K562 (cell line): ENCODE measurements at regions not wholly inside any gene's neighbourhood (a gene's known extent, or its start where the extent isn't known, plus 50 kb on each side); places are given as distances from the start of the nearest gene placed in this dataset.
"Not testable (repeated sequence)": the region's sequence is repeated elsewhere in the genome, so short reads cannot be mapped to it uniquely, and the experiment has no call there.

Experiments
- ATAC-seq: fragments of 200-7000 bp; cut with Tn5 transposase; 3 replicates; pipeline ENCODE4 v1.9.1; 2020; ENCODE audit warnings: moderate library complexity
- BruUV-seq: library from RNA; stranded (reverse); fragments of 400-500 nt; replicated peaks from 2 replicates; lab custom pipeline; 2021; lab: Mats Ljungman, UMichigan
- CTCF ChIA-PET: fragments of 300-600 bp; formaldehyde crosslinking; extraction: SDS; loops from one replicate; lab custom pipeline; 2021; ENCODE audit warnings: low intra/inter-chr PET ratio; lab: Yijun Ruan, JAX
- POLR2A ChIA-PET: fragments of 300-600, 350-650 bp; sonication (Branson Sonifier 250); formaldehyde crosslinking; extraction: SDS; loops from one replicate; lab custom pipeline; 2021; ENCODE audit warnings: antibody characterized with exemption, inconsistent platforms; lab: Yijun Ruan, JAX
- DNase-seq, 4 experiments: peaks; one replicate each; pipeline versions ENCODE4 v3.0.0 to v3.0.0-alpha.2; 2011 to 2018; ENCODE audit warnings: low spot score in 3 of 4, mixed read lengths in 3 of 4; ENCODE audit errors: extremely low read depth in 1 of 4
- FAIRE-seq: peaks from 2 replicates; lab custom pipeline; 2011; peaks lifted over from hg19 to GRCh38; lab: Jason Lieb, UNC
- H2AFZ ChIP-seq: 2 replicates; pipeline ENCODE4 v1.6.0; 2011; ENCODE audit warnings: low read depth, low read length, control low read depth, inconsistent platforms
- H3K27ac ChIP-seq: fragments of 200-600 bp; 3 replicates; pipeline ENCODE4 v1.8.0; 2011; ENCODE audit warnings: low read depth, mild to moderate bottlenecking, control low read depth, inconsistent platforms, low read length, moderate library complexity, mixed read lengths; ENCODE audit errors: extremely low read depth
- H3K27me3 ChIP-seq, 2 experiments: fragments of 300-600 bp in 1 of 2; 2 replicates in 1 of 2; 3 replicates in 1 of 2; pipeline versions ENCODE4 v1.6.0 to v1.8.0; 2011; ENCODE audit warnings: inconsistent platforms in 2 of 2, low read length in 2 of 2, mild to moderate bottlenecking in 1 of 2, mixed read lengths in 1 of 2, moderate library complexity in 1 of 2; ENCODE audit not compliant: control insufficient read depth in 2 of 2, insufficient read depth in 2 of 2
- H3K36me3 ChIP-seq: fragments of 300-600 bp; 3 replicates; pipeline ENCODE4 v1.8.0; 2011; ENCODE audit warnings: mild to moderate bottlenecking, low read length, inconsistent platforms; ENCODE audit not compliant: control insufficient read depth, insufficient read depth
- H3K4me1 ChIP-seq, 2 experiments: fragments of 200-600 bp in 1 of 2; replicated peaks in 1 of 2; 2 replicates in 1 of 2; 3 replicates in 1 of 2; pipeline versions ENCODE4 v1.5.1 to v1.8.0; 2011; ENCODE audit warnings: inconsistent platforms in 2 of 2, low read length in 2 of 2, mild to moderate bottlenecking in 1 of 2, mixed read lengths in 1 of 2, moderate library complexity in 1 of 2; ENCODE audit not compliant: control insufficient read depth in 2 of 2, insufficient read depth in 2 of 2
- H3K4me2 ChIP-seq: 2 replicates; pipeline ENCODE4 v1.6.1; 2011; ENCODE audit warnings: low read length, control low read depth, inconsistent platforms, mixed read lengths; ENCODE audit not compliant: insufficient read depth
- H3K4me3 ChIP-seq: fragments of 200-600 bp; sonication (generic), shearing (Covaris generic); 2 replicates; pipeline ENCODE4 v1.5.1; 2016; ENCODE audit warnings: control low read depth, inconsistent platforms
- H3K79me2 ChIP-seq: fragments of 200-600 bp; 3 replicates; pipeline ENCODE4 v1.8.0; 2011; ENCODE audit warnings: low read length, inconsistent platforms; ENCODE audit not compliant: control insufficient read depth, insufficient read depth
- H3K9ac ChIP-seq, 2 experiments: 2 replicates each; pipeline versions ENCODE4 v1.6.0 to v1.6.1; 2011; ENCODE audit warnings: low read depth in 2 of 2, low read length in 2 of 2, control low read depth in 1 of 2, inconsistent platforms in 1 of 2, mild to moderate bottlenecking in 1 of 2, mixed read lengths in 1 of 2; ENCODE audit not compliant: insufficient read depth in 1 of 2
- H3K9me1 ChIP-seq: one replicate; pipeline ENCODE4 v1.6.0; 2011; ENCODE audit warnings: inconsistent platforms, mild to moderate bottlenecking, low read length, moderate library complexity; ENCODE audit not compliant: control insufficient read depth, insufficient read depth
- H3K9me3 ChIP-seq: replicated peaks from 2 replicates; pipeline ENCODE4 v1.5.1; 2011; ENCODE audit warnings: low read depth, low read length, inconsistent platforms; ENCODE audit not compliant: control insufficient read depth, insufficient read depth
- H4K20me1 ChIP-seq: replicated peaks from 2 replicates; pipeline ENCODE4 v1.6.1; 2011; ENCODE audit warnings: low read length, inconsistent platforms, mixed read lengths; ENCODE audit not compliant: control insufficient read depth, insufficient read depth
- WGBS: fragments of 100-300 bp; shearing (Covaris generic); methylation state at CpG from one replicate; pipeline ENCODE4 v1.1.6; 2016; ENCODE audit warnings: low coverage, mixed read lengths; ENCODE audit not compliant: insufficient coverage; ENCODE audit errors: missing lambda C conversion rate; 5-methylcytosine and 5-hydroxymethylcytosine counted together
- in situ Hi-C: fragments of 300-500 bp; cut with MboI; formaldehyde crosslinking; loops from 4 replicates; pipeline ENCODE4 v1.15.0; 2018; ENCODE audit warnings: inconsistent platforms, mixed read lengths
- intact Hi-C: fragments of 100-400 bp; cut with micrococcal nuclease; formaldehyde crosslinking; loops from 2 replicates; pipeline ENCODE4 v1.14.2; 2022
- TF ChIP-seq, protein P1 (sequence below): fragments of 200-800 bp; sonication (Bioruptor generic); IDR thresholded peaks from 2 replicates; pipeline ENCODE4 v1.6.1; 2016; ENCODE audit warnings: missing genetic modification characterization, missing compliant biosample characterization

DNA sequence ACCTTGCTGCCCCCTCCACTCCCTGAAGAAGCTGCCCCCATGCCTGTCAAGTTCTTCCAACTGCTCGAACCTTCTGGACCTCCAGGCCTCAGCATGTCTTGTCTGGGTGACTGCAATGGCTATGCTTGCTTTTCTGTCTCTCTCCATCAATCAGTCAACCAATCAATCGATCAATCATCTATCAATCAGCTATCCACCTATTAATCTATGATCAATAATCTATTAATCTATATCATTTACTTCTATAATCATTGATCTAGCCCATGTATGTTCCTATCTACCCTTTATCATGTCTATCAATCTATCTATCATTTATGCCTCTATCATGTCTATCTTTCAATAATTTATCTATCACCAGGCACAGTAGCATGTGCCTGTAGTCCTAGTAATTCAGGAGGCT is 1069.7 kb downstream of the RPIA start:
- H4K20me1 ChIP-seq, CTCF ChIA-PET, H3K9me3 ChIP-seq, H3K9me1 ChIP-seq, H3K36me3 ChIP-seq, H3K79me2 ChIP-seq, H3K4me1 ChIP-seq, H3K9ac ChIP-seq, FAIRE-seq, H3K27ac ChIP-seq, DNase-seq, intact Hi-C loops: not testable (repeated sequence)
- in situ Hi-C loops, result loop anchor here (5.0 kb wide), 1 partner anchor 84 kb away; no protein-coding TSS in a partner anchor
- TF ChIP-seq, protein P1, sequence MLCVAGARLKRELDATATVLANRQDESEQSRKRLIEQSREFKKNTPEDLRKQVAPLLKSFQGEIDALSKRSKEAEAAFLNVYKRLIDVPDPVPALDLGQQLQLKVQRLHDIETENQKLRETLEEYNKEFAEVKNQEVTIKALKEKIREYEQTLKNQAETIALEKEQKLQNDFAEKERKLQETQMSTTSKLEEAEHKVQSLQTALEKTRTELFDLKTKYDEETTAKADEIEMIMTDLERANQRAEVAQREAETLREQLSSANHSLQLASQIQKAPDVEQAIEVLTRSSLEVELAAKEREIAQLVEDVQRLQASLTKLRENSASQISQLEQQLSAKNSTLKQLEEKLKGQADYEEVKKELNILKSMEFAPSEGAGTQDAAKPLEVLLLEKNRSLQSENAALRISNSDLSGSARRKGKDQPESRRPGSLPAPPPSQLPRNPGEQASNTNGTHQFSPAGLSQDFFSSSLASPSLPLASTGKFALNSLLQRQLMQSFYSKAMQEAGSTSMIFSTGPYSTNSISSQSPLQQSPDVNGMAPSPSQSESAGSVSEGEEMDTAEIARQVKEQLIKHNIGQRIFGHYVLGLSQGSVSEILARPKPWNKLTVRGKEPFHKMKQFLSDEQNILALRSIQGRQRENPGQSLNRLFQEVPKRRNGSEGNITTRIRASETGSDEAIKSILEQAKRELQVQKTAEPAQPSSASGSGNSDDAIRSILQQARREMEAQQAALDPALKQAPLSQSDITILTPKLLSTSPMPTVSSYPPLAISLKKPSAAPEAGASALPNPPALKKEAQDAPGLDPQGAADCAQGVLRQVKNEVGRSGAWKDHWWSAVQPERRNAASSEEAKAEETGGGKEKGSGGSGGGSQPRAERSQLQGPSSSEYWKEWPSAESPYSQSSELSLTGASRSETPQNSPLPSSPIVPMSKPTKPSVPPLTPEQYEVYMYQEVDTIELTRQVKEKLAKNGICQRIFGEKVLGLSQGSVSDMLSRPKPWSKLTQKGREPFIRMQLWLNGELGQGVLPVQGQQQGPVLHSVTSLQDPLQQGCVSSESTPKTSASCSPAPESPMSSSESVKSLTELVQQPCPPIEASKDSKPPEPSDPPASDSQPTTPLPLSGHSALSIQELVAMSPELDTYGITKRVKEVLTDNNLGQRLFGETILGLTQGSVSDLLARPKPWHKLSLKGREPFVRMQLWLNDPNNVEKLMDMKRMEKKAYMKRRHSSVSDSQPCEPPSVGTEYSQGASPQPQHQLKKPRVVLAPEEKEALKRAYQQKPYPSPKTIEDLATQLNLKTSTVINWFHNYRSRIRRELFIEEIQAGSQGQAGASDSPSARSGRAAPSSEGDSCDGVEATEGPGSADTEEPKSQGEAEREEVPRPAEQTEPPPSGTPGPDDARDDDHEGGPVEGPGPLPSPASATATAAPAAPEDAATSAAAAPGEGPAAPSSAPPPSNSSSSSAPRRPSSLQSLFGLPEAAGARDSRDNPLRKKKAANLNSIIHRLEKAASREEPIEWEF (CRISPR knock-in tag), result peak; percentile 99
- TF ChIP-seq, all 486 proteins: peak for 1; not testable (repeated sequence) for 485
- H3K27me3 ChIP-seq, ATAC-seq, H3K4me2 ChIP-seq, POLR2A ChIA-PET, BruUV-seq, H3K4me3 ChIP-seq, H2AFZ ChIP-seq: not testable (repeated sequence)
- WGBS, result 0% methylated on average over 2 of the region's 2 CpGs
